ENCODE measurements at regions not wholly inside any gene's neighbourhood (a gene's known extent, or its start where the extent isn't known, plus 50 kb on each side); places are given as distances from the start of the nearest gene placed in this dataset.

DNA sequence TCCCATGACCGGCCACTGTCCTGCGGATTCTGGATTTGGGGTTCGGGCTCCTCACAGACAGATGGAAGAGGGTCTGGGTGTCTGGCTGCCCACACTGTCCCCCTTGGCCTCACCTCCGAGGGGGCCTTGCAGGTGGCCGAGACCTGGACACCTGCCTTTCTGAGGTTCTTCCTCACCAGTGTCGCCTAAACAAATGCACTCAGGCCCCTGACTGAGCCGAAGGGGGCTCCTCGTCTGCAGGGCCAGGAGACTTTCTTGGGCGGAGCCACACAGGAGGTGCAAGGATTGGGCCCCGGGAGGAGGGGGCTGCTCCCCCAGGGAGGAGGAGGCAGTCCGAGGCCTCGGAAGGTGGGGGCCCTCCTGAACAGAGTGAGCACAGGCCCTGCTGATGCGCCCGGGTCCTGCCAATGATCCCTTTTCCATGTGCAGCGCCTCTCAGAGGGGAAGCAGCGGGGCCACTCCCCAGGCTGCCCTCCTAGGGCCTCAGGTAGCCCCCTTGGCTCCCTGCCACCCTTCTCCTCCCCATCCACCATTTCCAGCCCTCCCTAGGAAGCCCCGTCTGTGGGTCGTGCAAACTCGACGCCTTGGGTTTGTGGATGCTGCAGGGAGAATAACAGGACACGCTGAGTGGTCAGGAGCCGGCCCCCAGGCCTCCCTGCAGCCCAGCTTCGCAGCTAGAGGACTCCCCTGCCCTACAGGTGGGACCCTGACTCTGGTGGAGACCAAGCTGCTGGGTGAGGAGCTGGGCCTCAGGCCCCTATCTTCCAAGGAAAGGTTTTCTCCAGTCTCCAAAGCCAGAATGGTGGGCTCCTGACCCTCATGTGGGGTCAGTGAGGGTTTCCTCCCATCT lies 63.4 kb upstream of the ZNF469 start:
- Histone ChIP-seq H3K4me3 (ENCODE audit: low read depth, low read length) (no peak overlapping the region), H3K27me3 (ENCODE audit: control insufficient read depth, insufficient read depth, low read length) (no peaks in the 10 kb centered on the region), H3K36me3 (ENCODE audit: control insufficient read depth, insufficient read depth, low read length) (no peaks in the 10 kb centered on the region)
- no peak for FAIRE-seq
- TF ChIP-seq, protein P1, sequence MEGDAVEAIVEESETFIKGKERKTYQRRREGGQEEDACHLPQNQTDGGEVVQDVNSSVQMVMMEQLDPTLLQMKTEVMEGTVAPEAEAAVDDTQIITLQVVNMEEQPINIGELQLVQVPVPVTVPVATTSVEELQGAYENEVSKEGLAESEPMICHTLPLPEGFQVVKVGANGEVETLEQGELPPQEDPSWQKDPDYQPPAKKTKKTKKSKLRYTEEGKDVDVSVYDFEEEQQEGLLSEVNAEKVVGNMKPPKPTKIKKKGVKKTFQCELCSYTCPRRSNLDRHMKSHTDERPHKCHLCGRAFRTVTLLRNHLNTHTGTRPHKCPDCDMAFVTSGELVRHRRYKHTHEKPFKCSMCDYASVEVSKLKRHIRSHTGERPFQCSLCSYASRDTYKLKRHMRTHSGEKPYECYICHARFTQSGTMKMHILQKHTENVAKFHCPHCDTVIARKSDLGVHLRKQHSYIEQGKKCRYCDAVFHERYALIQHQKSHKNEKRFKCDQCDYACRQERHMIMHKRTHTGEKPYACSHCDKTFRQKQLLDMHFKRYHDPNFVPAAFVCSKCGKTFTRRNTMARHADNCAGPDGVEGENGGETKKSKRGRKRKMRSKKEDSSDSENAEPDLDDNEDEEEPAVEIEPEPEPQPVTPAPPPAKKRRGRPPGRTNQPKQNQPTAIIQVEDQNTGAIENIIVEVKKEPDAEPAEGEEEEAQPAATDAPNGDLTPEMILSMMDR (IDR thresholded peaks at IDR 0.05; ENCODE audit: insufficient read depth, low read length, severe bottlenecking): no peak
- no peak for DNase-seq (ENCODE audit: low read depth)

DNA sequence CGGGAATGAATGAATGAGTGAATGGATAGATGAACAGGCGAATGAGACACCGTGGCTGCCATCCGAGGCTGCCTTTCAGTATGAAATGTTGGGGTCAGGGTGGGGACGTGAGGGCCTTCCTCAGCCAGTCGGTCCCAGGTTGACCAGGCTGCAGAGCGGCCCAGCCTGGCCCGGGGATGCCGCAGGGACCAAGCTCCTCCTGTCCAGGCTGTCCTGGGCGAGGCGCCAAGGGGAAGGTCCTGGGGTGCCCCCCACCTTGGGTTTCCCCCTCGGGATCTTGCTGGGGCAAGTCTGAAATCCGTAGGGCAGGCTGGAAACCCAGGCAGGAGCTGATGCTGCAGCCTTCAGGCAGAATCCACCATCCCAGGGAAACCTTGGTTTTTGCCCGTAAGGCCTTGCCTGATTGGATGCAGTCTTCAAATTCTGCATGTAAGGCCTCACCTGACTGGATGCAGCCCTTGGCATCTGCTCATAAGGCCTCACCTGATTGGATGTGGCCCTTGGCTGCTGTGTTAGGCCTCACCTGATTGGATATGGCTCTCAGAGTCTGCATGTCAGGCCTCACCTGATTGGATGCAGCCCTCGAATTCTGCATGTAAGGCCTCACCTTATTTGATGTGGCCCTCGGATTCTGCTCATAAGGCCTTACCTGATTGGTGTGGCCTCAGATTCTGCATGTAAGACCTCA lies 61.7 kb upstream of the ZNF469 start:
- Histone ChIP-seq H3K27me3 (ENCODE audit: control insufficient read depth, insufficient read depth, low read length) (no peaks in the 10 kb centered on the region), H3K4me3 (ENCODE audit: low read depth, low read length) (no peak overlapping the region), H3K36me3 (ENCODE audit: control insufficient read depth, insufficient read depth, low read length) (no peaks in the 10 kb centered on the region)
- TF ChIP-seq, protein P1 (IDR thresholded peaks at IDR 0.05; ENCODE audit: insufficient read depth, low read length, severe bottlenecking): no peak
- DNase-seq (ENCODE audit: low read depth) (no peak), FAIRE-seq (no peak)

DNA sequence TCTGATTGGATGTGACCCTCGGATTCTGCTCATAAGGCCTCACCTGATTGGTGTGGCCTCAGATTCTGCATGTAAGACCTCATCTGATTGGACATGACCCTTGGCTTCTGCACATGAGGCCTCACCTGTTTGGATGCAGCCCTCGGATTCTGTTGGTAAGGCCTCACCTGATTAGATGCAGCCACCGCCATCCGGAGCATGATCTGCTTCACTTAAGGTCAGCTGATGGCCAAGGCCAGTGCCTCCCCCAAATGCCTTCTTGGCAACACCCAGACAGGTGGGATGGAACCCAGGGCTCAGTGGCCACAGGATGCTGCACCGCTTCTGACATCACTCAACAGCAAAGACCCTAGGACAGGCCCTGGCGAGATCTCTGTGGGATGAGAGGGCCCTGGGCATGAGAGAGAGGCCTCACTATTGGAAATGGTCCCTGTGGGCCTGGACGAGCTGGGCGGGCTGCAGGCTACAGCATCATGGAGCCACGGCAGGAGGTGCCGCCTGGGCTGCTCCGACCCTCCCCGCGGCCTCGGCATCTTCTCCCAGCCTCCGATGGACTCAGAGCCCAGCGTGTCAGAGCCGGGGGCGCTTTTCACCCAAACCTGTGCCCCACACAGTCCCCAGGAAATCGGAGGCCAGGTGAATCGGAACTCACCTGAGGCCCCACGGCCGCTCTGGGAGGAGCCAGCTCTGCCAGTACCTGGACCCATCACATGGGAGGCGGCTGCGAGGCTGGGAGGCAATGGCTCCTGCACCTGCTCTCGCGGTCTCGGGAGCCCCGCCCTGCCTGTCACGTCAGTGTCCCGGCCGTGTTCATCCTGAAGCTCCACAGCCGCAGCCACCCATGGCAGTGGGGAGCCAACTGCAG lies 60.9 kb upstream of the ZNF469 start:
- no peak overlapping the region for H3K4me3 ChIP-seq (ENCODE audit: low read depth, low read length)
- TF ChIP-seq, protein P1 (IDR thresholded peaks at IDR 0.05; ENCODE audit: insufficient read depth, low read length, severe bottlenecking): no peak
- no peaks in the 10 kb centered on the region for H3K27me3 ChIP-seq (ENCODE audit: control insufficient read depth, insufficient read depth, low read length)
- FAIRE-seq: peak; percentile 82
- H3K36me3 ChIP-seq (ENCODE audit: control insufficient read depth, insufficient read depth, low read length): no peaks in the 10 kb centered on the region
- no peak for DNase-seq (ENCODE audit: low read depth)

DNA sequence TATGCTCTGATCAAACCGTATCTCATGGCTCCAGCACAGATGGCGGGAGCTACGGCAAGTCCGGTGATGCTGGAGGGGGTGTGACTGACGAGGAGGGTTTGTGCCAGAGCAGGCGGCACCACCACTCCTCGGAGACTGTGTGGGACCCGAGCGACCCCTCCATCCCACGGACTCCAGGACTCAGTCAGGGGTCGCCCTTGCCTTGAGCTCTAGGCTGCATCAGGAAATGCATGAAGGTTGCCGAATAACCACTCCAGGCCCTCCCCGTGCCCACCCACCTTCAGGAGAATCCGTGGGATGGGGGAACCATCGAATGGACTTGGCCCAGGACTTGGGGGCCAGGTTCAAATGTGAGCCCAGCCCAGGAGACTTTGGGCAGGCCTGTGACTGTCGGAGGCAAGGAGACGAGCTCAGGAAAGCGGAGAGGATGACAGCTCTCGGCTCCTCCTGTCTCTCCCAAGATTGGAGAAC lies 60.2 kb upstream of the ZNF469 start:
- TF ChIP-seq, protein P1 (IDR thresholded peaks at IDR 0.05; ENCODE audit: insufficient read depth, low read length, severe bottlenecking): no peak
- no peaks in the 10 kb centered on the region for H3K27me3 ChIP-seq (ENCODE audit: control insufficient read depth, insufficient read depth, low read length)
- FAIRE-seq: no peak
- H3K36me3 ChIP-seq (ENCODE audit: control insufficient read depth, insufficient read depth, low read length): no peaks in the 10 kb centered on the region
- no peak for DNase-seq (ENCODE audit: low read depth)
- no peak overlapping the region for H3K4me3 ChIP-seq (ENCODE audit: low read depth, low read length)

DNA sequence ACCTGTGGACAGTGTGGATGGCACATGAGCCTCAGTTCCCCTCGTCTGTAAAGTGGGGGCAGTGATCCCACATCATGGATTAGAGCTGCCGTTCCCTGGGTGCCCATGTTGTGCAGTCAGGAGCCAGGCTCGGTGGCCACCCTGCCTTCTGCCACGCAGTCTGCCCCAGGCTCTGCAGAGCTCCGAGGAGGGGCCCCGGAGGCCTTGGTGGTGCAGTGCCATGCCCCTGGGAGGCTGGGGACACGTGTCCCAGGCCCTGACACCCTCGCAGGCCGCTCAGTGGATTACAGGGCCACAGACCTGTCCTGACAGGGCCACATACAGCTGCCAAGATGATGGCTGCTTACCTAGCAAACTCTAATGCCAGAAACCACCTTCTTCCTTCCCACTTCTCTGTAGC lies 59.7 kb upstream of the ZNF469 start:
- Histone ChIP-seq H3K36me3 (ENCODE audit: control insufficient read depth, insufficient read depth, low read length) (no peaks in the 10 kb centered on the region), H3K27me3 (ENCODE audit: control insufficient read depth, insufficient read depth, low read length) (no peaks in the 10 kb centered on the region), H3K4me3 (ENCODE audit: low read depth, low read length) (no peak overlapping the region)
- FAIRE-seq (no peak), DNase-seq (ENCODE audit: low read depth) (no peak)
- TF ChIP-seq, protein P1 (IDR thresholded peaks at IDR 0.05; ENCODE audit: insufficient read depth, low read length, severe bottlenecking): no peak

Measured in bronchial epithelial cell (primary cell).